ENCODE measurements at regions not wholly inside any gene's neighbourhood (a gene's known extent, or its start where the extent isn't known, plus 50 kb on each side); places are given as distances from the start of the nearest gene placed in this dataset.
"Not testable (repeated sequence)": the region's sequence is repeated elsewhere in the genome, so short reads cannot be mapped to it uniquely, and the experiment has no call there.

DNA sequence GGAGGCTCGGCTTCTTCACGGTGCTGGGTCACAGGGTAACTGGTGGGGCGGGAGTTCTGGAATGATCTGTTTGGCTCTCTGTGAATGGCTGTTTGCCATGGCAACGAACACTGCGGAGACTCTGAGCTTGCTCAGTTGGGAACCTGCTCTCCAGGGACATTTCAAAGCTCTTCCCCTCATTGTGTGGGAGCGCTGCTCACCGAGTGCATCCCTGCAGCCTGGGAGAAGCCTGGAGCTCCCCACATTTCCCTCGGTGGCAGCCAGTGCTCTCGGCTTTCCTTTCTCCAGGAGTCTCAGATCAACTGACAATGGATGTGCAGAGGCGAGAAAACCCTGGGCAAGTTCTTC is 57.6 kb upstream of the CACUL1 start:
- TF ChIP-seq, protein P1, sequence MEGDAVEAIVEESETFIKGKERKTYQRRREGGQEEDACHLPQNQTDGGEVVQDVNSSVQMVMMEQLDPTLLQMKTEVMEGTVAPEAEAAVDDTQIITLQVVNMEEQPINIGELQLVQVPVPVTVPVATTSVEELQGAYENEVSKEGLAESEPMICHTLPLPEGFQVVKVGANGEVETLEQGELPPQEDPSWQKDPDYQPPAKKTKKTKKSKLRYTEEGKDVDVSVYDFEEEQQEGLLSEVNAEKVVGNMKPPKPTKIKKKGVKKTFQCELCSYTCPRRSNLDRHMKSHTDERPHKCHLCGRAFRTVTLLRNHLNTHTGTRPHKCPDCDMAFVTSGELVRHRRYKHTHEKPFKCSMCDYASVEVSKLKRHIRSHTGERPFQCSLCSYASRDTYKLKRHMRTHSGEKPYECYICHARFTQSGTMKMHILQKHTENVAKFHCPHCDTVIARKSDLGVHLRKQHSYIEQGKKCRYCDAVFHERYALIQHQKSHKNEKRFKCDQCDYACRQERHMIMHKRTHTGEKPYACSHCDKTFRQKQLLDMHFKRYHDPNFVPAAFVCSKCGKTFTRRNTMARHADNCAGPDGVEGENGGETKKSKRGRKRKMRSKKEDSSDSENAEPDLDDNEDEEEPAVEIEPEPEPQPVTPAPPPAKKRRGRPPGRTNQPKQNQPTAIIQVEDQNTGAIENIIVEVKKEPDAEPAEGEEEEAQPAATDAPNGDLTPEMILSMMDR (IDR thresholded peaks at IDR 0.05; ENCODE audit: extremely low read depth, missing control alignments) = no peak
- DNase-seq (ENCODE audit: low spot score) = no peak

DNA sequence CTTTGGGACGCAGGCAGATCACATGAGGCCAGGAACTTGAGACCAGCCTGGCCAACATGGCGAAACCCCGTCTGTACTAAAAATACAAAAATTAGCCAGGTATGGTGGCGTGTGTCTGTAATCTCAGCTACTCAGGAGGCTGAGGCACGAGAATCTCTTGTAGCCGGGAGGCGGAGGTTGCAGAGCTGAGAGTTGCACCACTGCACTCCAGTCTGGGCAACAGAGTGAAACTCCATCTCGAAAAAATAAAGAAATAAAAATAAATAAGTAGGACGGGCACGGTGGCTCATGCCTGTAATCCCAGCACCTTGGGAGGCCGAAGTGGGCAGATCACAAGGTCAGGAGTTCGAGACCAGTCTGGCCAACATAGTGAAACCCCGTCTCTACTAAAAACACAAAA is 58.2 kb upstream of the CACUL1 start:
- DNase-seq (ENCODE audit: low spot score) = not testable (repeated sequence)

DNA sequence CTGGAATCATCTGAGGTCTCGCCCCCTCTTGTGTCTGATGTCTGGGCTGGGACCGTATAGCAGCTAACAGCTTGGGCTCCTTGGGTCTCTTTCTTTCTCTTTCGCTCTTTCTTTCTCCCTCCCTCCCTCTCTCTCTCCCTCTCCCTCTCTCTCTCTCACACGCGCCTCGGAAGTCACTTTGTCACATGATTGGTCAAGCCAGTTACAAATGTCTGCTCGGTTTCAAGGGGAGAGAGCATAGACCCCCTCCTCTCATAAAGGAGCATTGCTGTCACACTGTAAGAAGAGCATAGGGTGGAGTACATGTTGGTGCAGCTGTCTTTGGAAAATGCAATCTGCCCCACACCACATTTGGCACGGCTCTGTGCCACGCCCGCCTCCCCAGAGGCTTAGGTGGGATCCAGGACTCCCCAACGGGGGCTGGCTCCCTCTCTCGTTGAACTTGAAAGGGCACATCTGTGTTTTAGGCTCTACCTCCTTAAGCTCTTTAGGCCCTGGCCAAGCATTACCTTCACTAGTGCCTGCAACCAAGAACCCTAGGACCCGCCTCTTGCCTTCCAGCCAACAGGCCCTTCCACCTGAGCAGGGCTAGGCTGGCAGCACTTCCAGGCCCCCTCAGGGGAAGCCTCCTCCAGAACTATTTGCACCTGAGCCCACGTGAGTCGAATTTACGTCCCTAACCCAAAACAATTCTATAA is 61.9 kb upstream of the CACUL1 start:
- TF ChIP-seq, protein P1 (IDR thresholded peaks at IDR 0.05; ENCODE audit: extremely low read depth, missing control alignments) = no peak
- DNase-seq (ENCODE audit: low spot score) = no peak

DNA sequence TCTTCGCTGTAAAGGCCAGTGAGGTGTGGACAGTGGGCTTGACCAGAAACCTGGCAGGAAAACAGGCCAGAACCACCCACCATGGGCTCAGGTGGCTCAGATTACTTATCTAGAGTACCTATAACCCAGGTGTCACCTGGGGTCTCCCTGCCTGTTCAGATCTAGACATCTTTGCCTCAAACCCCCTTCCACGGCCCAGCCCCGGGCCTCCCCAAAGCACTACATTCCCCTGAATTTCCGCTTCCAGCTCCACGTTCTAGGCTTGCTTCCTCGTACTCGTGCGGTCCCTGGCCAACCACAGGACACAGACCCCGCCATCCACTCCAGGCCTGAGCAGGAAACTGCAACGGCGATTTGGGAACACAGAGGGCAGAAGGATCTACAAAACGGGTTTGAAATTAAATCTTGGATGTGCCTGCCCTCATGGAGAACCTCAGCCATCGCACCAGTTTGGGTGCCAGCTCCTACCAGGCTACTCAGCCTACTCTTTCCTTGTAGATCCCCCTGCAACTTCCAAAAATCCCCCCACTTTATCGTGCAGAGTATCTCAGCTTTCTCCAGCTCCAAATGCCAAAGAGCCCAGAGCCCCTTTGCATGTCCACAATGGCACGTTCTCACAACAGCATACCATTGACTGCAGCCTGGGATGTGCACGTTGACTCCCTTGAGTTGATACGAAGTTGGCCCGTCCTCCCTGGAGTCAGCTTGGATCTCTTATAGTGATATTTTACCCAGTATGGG is 62.7 kb upstream of the CACUL1 start:
- TF ChIP-seq, protein P1 (IDR thresholded peaks at IDR 0.05; ENCODE audit: extremely low read depth, missing control alignments) = no peak
- DNase-seq (ENCODE audit: low spot score) = no peak

DNA sequence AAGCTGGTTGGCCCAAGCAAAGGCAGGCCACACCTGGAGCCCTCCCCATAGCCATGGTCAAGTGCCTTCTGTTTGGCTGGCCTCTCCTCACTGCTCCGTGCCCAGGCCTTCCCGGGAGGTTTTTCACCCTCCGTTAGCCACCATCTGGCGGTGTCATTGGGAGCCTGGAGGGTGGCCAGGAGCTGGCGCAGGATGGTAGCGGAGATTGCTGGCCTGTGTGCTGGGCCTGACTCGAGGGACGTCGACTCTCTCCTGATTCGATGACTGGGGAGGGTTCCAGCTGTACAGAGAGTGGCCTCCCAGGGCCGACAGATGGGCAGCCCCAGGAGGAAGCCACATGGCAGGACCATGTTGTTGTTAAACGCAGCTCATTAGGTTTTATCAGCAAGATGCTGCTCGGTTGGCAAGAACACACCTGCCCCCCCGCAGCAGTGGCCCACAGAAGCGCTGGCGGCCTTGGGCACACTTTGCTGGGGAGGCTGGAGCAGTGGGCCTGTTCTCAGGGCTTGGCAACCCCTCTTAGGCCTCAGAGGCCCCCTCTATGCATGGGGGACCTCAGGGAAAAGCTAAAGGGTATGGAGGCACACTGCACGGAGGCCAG is 64.0 kb upstream of the CACUL1 start:
- no peak for DNase-seq (ENCODE audit: low spot score)
- TF ChIP-seq, protein P1 (IDR thresholded peaks at IDR 0.05; ENCODE audit: extremely low read depth, missing control alignments) = no peak

DNA sequence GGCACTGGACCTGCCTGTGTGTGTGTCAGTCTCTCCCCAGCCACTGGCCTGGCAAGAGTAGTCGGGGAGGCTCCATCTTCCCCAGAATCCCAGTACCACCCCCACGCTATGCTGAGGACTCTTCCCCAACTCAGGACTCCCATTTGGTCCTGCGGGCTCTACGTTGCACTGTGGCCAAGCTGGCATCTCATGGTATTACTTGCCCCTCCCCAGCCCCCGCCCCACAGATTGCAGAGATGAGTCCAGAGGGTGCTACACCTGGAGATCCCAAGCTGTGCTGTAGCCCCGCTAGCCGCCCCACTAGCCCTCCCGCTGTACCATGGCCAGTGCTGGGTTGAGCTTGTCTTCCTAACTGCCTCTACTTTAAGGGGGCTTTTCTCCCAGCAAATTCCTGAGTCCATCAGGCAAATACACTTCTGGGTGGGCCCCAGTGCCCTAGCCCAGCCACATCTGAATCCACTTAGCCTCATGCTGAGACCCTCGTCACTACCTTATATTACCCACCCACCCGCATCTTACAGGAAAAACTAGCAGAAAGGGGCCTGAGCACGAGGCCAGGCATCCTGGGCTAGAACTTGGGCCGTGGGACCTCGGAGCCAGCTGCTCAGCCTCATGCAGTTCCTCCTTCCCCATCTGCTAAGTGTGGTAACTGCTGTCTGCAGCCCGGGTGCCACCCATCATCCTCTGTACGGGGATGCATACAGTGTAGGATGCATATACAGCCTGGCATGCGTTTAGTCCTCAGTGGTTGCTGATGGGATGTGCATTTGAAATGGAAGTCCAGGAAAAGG is 65.8 kb upstream of the CACUL1 start:
- DNase-seq (ENCODE audit: low spot score) = no peak
- TF ChIP-seq, protein P1 (IDR thresholded peaks at IDR 0.05; ENCODE audit: extremely low read depth, missing control alignments) = no peak

DNA sequence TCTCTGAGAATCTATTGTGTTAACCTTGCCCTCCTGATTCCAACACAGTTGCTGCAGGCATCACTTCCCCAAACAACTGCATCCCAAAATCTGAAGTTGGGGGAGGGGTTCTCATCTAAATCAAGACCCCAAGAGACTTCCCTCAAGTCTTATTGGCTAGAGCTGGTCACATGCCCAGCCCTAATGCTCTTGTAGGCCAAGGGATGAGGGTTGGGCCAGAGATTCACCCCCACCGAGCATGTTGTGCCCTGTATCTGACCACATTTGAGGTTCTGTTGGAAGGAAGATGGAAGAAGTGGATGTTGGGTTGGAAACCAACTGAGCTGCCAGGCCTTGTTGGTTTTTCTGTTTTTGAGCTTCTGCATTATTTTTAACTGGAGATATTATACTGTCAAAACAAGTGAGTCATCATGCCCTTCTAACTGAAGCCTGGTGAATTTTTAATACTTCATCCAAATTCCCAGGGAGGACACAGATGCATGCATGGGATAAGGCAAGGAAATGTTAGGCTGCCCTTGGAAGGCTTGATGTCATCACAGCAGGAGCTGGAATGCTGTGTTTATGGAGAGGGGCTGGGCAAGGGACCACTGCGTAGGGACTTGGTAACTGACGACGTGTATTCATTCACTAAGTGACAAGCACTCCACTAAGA is 68.6 kb upstream of the CACUL1 start:
- DNase-seq (ENCODE audit: low spot score) = no peak
- TF ChIP-seq, protein P1 (IDR thresholded peaks at IDR 0.05; ENCODE audit: extremely low read depth, missing control alignments) = no peak

Measured in GM20000 (cell line).